ENCODE measurements at regions not wholly inside any gene's neighbourhood (a gene's known extent, or its start where the extent isn't known, plus 50 kb on each side); places are given as distances from the start of the nearest gene placed in this dataset.

DNA sequence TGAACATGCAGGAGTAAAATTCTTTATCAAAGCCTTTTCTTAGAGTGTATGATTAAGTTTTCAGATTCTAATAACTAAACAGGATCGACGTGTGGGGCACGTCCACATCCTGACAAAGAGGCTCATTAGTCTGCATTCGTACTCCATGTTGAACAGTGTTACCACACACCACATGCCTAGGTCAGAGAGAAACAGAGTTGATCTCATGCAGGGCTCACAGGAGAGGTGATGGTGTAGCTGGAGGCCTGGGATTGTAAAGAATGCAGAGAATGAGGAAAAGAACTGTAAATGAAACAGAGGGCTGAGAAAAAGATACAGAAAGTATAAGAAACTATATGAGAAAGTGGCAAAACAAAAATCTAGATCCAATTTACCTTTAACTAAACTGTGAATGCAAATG lies 632.5 kb downstream of the BCL11A start:
- DNase-seq (ENCODE audit: low read depth in 2 of 2) = no peak

DNA sequence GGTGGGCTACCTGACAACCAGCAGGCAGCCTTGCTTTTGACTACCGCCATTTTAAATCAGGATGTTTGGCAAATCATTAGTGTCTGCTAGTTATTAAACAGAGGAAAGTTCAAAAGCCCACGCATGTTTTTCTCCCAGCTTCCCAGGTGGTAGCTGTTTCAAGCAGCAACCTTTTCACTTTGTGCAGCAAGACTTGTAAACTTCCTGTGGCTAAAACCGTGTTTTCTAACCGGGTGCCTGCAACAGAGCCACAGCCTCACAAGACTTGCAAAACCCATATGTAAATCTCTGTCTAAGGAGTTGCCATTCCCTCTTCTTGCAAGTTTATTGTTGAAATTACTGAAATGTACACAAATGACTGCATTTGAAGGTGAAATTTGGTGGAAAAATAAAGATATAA lies 633.1 kb downstream of the BCL11A start:
- no peak for DNase-seq (ENCODE audit: low read depth in 2 of 2)

DNA sequence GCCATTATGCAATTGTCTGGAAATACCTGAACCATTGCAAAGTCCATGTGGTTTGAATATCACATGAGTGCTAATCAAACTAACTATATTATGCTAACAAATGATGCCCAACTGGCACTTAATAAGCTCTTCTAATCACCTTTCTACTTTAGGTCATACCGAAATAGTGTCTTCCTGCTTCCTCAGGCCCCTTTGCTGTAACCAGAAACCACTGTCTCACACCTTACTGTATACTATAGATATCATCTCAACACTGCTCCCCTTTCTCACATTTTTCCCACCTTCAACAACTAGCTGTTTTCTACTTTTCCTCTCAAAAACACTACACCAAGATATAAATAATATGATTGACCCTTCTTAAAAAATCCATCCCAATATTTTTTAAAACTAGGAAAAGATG lies 633.9 kb downstream of the BCL11A start:
- no peak for DNase-seq (ENCODE audit: low read depth in 2 of 2)

DNA sequence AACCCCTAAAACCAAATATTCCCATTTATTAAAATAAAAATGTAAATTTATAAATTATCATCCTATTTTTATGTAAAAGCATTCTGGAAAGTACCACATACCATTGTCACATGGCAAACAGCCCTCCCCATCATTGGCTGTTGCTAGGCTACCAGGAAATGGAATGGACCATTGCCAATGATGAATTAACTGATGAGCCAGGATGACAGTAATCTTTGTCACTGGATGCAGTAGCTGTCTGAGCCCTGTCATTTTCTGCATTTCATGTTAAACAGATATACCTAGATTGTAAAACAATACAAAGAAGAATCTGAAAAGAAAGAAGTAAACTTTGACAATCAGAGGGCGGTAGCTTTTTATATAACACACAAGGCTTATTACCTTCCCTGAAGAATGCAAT lies 641.4 kb downstream of the BCL11A start:
- no peak for DNase-seq (ENCODE audit: low read depth in 2 of 2)

DNA sequence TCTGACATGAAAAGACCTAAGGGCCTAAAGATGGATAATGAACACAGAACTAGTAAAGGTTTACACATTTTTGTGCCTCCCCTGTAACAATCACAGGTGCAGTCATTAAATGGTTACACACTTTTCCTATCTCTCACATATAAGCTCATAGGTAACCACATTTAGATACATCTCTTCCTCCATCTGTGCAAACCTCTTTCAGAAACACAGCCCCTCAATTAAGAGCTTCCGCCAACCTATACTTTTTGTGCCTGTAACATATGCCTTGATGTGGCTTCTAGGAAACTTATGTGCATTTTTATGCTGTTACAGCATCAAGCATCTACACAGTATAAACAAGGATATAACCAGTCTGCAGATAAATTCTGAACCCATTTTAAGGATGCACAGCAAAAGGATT lies 643.3 kb downstream of the BCL11A start:
- no peak for DNase-seq (ENCODE audit: low read depth in 2 of 2)

DNA sequence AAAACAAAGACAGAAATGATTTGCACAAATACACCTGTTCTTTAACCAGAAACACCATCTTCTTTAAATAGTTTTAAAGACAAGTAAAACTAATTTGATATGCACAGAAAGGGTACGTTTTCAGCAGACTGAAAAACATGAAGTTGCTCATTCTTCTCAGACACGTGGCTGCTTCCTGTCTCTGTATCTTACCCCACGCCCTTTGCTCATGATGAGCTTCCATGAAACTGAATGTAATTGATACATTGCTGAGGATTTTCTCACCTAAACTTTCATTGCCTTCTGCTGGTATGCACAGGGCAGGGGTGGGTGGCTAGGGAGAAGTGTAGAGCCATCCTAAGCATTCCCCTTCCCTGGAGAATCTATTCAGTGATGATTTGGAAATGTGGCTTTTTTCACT lies 644.3 kb downstream of the BCL11A start:
- no peak for DNase-seq (ENCODE audit: low read depth in 2 of 2)

DNA sequence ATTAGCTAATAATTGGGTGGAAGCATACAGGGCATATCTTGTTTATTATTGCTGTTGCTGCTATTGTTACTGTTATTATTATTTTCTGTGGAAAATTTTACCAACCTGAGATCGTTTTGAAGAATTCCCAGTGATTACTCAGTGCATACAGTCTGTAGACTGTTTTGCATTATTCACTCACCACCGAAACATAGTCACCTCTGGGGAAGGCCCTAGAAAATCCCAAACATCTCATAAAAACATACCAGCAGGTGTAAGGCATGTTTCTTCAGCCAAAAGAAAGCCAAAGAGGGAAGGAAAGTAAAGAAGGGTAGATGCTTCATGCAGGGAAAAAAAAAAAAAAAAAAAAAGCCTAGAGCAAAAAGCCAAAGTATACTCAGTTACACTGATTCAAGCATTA lies 647.7 kb downstream of the BCL11A start:
- DNase-seq (ENCODE audit: low read depth in 2 of 2) = no peak

DNA sequence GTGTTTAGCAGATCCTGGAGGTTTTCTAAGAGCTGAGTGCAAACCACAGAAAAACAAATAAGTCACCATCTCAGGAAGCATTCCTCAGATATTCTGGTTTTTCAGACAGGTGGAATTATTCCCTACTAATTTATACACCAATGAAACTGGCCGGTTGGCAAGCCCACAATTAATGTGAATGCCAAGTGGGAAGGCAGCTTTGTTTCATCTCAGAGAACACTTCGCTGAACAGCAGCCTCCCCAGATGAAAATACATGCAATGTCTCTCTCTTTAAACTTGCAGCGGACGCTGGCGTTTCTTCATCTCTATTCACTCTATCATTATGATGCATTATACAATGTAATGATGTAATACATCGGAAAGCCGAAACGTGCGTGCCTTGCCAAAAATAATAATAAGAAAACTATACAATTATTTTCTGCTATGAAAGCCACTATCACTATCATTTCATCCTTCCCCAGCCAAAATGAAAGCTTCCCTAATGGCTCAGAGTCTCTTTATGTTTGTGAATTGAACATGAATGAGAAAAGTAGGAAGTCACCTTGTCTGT lies 649.4 kb downstream of the BCL11A start:
- no peak for DNase-seq (ENCODE audit: low read depth in 2 of 2)

DNA sequence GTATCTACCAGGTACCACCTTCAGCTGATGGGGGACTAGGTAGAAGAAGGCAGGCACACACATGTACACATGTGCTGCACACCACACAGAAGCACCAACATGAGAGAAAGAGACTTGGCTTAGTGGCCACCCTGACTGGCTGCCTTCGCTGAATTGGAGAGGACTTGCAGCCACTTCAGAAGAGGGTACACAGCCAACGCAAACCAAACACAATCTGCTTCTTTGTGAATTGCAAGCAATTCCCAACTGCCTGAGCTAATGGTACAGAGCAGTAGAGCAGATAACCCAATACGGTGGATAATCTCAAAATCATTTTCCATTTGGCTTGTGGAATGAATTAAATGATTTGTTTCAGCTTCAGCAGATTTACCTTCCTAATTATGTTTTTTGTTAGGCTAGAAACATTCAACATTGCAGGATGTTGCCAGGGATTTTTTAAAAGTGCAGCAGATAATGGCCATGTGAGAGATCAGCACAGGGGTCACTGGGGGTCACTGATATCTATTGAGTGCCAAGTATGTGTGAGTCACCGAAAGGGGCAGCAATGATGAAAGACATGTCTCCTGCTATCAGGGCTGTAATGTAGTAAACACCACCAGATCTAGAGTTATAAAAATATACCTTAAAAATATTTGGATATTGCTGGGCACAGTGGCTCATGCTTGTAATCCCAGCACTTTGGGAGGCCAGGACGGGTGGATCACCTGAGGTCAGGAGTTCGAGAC lies 652.6 kb downstream of the BCL11A start:
- DNase-seq (ENCODE audit: low read depth in 2 of 2) = no peak

DNA sequence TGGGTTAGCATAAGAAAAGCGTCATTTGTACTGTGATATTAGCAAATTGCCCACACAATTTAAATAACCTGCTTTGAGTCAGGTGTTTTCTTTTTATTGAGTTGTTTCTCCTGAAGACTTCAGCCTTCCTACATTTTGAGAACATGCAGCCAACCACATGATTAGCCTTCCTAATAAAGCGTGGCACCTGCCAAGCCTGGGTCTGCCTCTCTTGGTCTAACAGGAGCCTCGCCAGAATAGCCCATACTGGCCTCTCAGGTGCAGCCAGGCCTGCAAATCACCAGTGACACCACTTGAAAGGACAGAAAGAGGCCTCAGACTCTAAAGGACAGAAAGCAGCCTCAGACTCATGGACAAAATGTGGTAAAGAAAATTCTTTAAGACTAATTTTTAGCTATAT lies 653.8 kb downstream of the BCL11A start:
- no peak for DNase-seq (ENCODE audit: low read depth in 2 of 2)

DNA sequence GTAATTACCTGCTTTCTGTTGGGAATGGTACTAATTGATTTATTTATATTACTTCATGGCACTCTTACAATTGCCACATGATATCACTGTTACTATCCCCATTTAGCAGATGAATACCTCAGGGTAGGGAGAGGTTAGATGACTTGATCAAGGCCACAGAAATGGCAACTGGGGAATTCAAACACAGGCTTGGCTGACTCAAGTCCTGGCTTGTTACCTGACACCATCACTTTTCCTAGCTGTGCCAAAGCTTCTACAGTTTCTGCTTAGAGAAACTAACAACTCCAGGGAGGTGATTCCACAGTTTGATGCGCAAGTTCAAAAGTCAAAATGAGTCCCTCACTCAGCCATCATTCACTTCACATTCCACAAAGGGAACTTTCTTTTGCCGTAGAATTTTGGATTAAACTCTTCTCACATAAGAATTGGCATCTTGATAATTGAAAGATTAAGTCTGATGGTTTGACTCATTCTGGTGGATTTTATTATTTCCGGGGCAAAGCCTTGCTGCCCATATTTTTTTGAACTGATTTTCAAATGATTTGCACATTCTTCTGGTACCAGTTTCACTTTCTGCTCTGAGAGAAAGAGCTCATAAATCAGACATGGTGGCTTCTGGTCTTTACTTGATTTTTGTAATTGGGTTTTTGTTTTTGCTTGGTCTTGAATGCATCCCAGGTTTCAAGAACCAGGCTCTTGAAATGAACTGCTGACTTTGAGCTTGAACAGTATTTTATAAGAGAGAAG lies 656.8 kb downstream of the BCL11A start:
- DNase-seq (ENCODE audit: low read depth in 2 of 2) = no peak

DNA sequence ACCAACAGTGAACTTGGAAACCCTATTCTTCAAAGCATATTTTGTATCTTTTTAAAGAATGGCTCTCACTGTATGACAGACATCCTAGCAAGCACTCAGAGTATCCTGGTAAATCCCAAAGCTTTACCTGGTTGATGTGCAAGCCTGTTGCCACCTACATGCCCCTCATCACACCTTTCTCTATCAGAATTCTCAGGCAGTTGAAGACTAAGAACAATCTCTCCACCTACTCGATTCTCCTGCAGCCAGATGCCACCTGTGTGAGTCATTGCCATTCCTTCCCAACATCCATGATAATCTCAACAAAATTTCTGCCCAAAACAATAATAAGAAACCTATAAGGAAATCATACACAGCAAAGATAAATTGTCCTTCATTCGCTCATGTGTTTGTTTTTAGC lies 659.8 kb downstream of the BCL11A start:
- DNase-seq (ENCODE audit: low read depth in 2 of 2) = no peak

DNA sequence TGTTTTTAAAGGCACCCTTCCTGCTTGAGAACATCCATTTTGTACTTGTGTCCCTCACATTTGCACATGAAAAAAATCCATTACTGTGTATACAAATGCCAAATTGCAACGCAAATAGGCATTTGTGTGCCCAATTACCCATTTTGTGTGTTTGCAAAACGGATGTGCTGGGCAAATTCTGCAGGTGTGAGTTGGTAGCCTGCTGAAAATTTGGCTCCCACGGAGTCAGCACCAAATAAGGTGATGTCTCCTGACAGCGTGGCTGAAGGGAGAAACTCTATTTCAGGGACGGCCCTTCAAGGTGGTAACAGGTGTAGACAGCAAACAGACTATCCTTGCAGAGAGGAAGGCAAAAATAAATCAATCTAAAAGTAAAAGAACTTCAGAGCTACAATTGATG lies 661.1 kb downstream of the BCL11A start:
- no peak for DNase-seq (ENCODE audit: low read depth in 2 of 2)

DNA sequence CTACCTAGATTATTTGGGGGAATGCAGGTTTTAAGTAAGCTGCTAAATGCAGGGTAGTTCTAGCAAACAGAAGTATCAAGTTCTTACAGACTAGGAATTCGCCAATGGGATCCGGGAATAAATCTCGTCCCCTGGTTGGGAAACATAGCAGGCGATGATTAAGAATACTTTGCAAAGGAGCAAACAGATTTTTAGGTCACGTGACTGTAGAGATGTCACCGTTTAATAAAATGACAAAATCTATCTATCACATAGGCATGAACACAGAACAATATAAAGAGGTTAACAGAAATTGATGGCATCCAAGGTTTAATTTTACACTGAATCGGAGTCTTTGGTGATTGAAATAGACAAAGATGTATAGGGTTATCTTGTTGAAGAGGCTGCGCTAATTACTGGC lies 664.1 kb downstream of the BCL11A start:
- no peak for DNase-seq (ENCODE audit: low read depth in 2 of 2)

DNA sequence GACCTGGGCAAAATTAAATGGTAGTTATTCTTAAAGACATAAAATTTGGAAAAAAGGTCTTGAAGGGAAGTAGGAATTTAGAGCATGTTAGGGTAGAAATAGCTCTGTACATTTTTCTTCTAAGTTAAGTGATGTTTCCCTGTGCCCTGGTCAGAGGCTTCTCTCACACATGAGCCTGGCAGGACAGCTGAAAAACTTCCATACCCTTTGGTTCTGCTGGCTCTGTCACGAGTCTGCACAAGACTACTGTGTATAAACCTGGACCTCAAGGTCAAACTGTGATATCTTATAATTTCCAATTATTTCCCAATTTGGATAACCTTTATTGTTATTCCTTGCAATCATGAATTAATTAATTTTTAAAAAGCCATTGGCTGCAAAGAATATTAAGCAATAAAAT lies 664.7 kb downstream of the BCL11A start:
- DNase-seq (ENCODE audit: low read depth in 2 of 2) = no peak

DNA sequence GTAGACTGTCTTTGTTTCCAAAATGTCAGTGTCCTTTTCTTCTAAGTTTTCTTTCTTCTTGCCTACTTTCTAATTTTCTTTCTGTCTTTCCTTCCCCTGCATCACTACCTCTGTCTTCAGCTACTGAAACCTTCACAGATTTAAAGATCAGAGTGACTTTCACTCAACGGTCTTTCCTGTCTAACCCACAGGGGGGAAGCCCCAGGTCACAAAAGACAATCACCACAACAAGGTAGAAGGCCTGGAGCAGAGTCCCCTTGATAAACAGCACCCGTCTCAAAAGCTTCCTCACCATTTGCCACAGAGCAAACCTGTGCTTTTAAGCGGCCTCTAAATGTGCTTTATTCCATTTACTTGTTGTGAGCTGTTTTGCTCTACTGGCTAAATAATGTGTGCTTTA lies 665.4 kb downstream of the BCL11A start:
- no peak for DNase-seq (ENCODE audit: low read depth in 2 of 2)

DNA sequence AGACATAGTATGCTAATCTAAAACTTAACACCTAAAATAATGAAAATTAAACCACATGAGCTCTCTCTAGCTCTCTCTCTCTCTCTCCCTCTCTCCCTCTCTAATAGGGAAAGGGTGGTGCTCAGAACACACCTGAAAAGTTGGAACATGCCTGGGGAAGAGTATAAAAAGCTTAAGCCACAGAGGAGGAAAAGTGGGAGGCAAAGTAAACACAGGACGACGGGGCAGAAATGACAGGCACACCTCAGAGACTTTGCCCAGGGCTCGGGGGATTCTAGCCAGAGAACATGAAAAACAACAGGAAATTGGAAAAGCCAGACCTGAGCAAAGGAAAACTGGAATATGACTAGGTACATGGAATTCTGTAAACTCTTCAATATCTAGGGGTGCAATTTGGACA lies 666.1 kb downstream of the BCL11A start:
- no peak for DNase-seq (ENCODE audit: low read depth in 2 of 2)

DNA sequence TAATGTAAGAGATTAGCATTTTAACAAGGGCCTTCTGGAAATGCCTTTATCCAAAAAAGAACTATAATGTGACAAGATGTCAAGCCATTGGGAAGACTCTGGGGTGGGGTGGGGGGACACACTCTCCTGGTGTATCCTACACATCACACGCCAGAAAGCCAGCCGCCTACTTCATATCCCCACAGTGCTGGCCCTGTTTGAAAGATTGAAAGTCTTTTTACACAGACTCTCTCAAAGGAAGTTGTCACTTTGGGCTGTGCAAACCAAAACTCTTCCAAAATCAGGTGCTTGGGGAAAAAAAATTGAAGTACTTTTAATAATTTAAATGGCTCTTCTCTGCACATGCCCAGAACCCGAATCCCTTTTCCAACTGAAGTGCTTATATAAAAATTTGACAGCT lies 666.7 kb downstream of the BCL11A start:
- no peak for DNase-seq (ENCODE audit: low read depth in 2 of 2)

DNA sequence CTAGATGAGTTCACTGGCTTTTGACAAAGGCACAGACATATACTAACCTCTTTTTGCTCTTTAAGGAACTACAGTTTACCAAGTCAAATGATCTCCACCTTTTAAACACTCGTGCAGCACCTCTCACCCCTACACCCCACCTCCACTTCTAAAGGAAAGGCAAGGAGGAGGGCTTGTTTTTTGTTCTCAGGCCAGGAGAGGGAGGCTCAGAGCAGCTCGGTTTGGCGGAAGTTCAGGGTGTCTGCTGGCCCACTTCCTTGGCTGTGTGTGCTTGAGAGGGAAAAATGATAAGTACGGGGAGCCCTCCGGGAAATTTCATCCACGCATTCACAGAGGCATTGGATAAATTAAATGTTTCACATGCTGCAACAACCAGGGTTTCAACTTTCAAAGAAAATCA lies 667.9 kb downstream of the BCL11A start:
- DNase-seq (ENCODE audit: low read depth in 2 of 2) = no peak

DNA sequence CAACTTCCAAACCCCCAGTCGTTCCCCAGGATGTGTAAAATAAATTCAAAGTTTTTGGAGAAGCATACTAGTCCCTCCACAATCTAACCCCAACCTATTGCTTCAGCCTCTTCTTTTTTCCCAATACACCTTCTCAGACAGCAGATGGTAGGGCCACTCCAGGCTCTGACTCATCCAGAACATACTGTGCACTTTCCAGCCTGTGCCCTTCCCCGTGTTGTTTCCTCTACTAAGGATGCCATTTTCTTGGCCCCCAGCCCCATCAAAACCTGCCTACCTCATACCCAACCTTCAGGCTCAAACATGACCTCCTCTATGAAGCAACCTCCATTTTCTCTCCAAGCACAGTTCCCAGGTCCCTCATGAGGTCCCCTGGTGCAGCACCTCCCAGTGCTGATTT lies 669.3 kb downstream of the BCL11A start:
- DNase-seq (ENCODE audit: low read depth in 2 of 2) = no peak

DNA sequence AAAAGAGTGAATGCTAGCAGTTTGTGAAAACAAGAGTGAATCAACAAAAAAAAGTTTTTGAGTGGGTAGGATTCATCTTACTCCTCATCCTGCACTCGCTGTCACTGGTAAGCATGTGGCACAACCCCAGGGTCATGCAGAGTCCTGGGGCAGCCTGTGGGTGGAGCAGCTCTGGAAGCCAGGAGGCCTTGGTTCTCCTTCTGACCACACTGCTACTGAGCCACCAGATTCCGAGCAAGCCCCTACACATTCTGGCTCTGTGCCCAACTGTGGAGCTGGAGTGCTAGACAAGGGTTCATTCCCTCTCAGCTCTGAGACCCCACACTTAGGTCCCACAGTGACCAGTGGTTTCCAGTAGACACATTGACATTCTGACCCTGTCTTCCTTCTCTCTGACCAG lies 670.6 kb downstream of the BCL11A start:
- DNase-seq (ENCODE audit: low read depth in 2 of 2) = no peak

DNA sequence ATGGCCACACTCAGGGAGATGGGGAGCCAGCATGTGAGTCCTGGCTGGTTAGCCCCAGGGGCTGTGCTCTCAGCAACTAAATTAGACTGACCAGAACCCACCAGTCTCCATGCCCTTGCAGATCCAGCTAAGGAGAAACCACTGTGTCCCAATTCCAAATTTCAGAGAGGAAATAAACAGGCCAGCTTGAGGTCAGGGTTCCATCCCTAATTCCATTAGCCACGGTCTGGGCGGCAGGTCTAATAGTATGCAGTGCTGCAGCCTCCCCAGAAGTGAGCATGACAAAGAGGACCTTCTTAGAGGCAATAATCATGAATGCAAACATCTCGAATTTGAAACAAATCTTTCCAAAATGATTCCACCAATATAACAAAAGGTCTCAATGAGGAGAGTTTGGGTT lies 671.2 kb downstream of the BCL11A start:
- no peak for DNase-seq (ENCODE audit: low read depth in 2 of 2)

DNA sequence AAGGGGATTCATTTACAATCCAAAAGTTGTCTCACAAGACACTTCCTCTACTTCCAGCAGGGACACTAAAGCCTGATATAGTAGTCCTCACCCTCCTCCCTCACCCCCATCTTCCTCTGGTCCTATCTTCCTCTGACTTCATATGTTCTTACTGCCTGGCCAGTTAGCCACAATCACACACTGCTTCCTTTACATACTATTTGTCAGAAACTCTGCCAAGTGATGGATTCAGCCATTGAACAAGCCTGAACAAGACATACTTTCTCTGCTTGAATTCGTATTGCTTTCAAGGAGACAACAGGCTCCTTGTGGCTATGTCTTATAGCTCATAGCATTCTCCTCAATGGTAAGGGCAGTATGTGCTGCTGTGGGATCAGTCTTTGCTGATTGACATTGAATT lies 672.2 kb downstream of the BCL11A start:
- no peak for DNase-seq (ENCODE audit: low read depth in 2 of 2)

Data from stimulated activated CD4-positive, alpha-beta T cell treated with anti-CD3 and anti-CD28 coated beads, Interleukin-1b, Interleukin-23, amount 100 ng/mL, for 4 hours (primary cell).